ENCODE measurements at regions not wholly inside any gene's neighbourhood (a gene's known extent, or its start where the extent isn't known, plus 50 kb on each side); places are given as distances from the start of the nearest gene placed in this dataset.
"Not testable (repeated sequence)": the region's sequence is repeated elsewhere in the genome, so short reads cannot be mapped to it uniquely, and the experiment has no call there.

- DNase-seq: not testable (repeated sequence)
Observed at GRCh38 chr6:27826612-27826985, 85.6 kb downstream of the OR2B2 start.

- not testable (repeated sequence) for DNase-seq
Observed at GRCh38 chr6:27825848-27826611, 86.2 kb downstream of the OR2B2 start.

- no peak for DNase-seq
Observed at GRCh38 chr6:27825025-27825793, 87.0 kb downstream of the OR2B2 start.

GRCh38 chr6:27824211-27825024 is 87.8 kb downstream of the OR2B2 start:
- DNase-seq: not testable (repeated sequence)

GRCh38 chr6:27823714-27824210 is 88.4 kb downstream of the OR2B2 start:
- DNase-seq: not testable (repeated sequence)

GRCh38 chr6:27816906-27817305 is 95.3 kb downstream of the OR2B2 start:
- no peak for DNase-seq

GRCh38 chr6:27814665-27815424 is 97.4 kb downstream of the OR2B2 start:
- DNase-seq: peak; percentile 97

- DNase-seq: not testable (repeated sequence)
Observed at GRCh38 chr6:27814415-27814664, 97.9 kb downstream of the OR2B2 start.

- no peak for DNase-seq
Observed at GRCh38 chr6:27812805-27813492, 99.2 kb downstream of the OR2B2 start.

- DNase-seq: no peak
Observed at GRCh38 chr6:27812078-27812804, 100.0 kb downstream of the OR2B2 start.

GRCh38 chr6:27811451-27811772 is 100.8 kb downstream of the OR2B2 start:
- DNase-seq: no peak

GRCh38 chr6:27810768-27811450 is 101.3 kb downstream of the OR2B2 start:
- no peak for DNase-seq

- peak; percentile 95 for DNase-seq
Observed at GRCh38 chr6:27809939-27810767, 102.0 kb downstream of the OR2B2 start.

- no peak for DNase-seq
Observed at GRCh38 chr6:27809067-27809938, 102.9 kb downstream of the OR2B2 start.

GRCh38 chr6:27808242-27809066 is 103.7 kb downstream of the OR2B2 start:
- DNase-seq: not testable (repeated sequence)

- DNase-seq: peak; percentile 95
Observed at GRCh38 chr6:27807441-27808241, 104.6 kb downstream of the OR2B2 start.

Data from left kidney (tissue), 1 donor.